ENCODE measurements at regions not wholly inside any gene's neighbourhood (a gene's known extent, or its start where the extent isn't known, plus 50 kb on each side); places are given as distances from the start of the nearest gene placed in this dataset.
A peak's percentile ranks its signal among the peaks of the same experiment; 100 is the strongest.

- no TSS peak for BruUV-seq (replicated peaks)
- no peak for TF ChIP-seq CTCF (IDR thresholded peaks at IDR 0.05; ENCODE audit: insufficient read depth in 1 of 2, low read depth in 1 of 2, low read length in 1 of 2, severe bottlenecking in 1 of 2, unreplicated experiment in 1 of 2)
- ChIA-PET CTCF (no interaction called here), POLR2A (no interaction called here)
- H3K27me3 ChIP-seq (replicated peaks; ENCODE audit: control insufficient read depth, insufficient read depth, low read length): no peaks in the 10 kb centered on the region
- peaks cover 6% of the 10 kb centered on the region for H3K36me3 Mint-ChIP-seq (ENCODE audit: insufficient read depth, unreplicated experiment)
- no peaks in the 10 kb centered on the region for H3K27me3 Mint-ChIP-seq (ENCODE audit: insufficient read depth, unreplicated experiment)
- no peaks in the 10 kb centered on the region for H3K36me3 ChIP-seq (ENCODE audit: control insufficient read depth, insufficient read depth, low read length)
- no peaks in the 10 kb centered on the region for H3K4me1 Mint-ChIP-seq (ENCODE audit: low read depth, unreplicated experiment)
- no peak overlapping the region for H3K4me3 ChIP-seq (ENCODE audit: low read depth, low read length)
- DNase-seq: peak in 1 of 2 experiments; percentile 21
- H3K4me3 Mint-ChIP-seq (ENCODE audit: unreplicated experiment): no peak overlapping the region
- no peak overlapping the region for H3K27ac Mint-ChIP-seq (ENCODE audit: unreplicated experiment)
- peaks cover 8% of the 10 kb centered on the region for H3K9me3 Mint-ChIP-seq (ENCODE audit: unreplicated experiment)
- intact Hi-C loops (cut with micrococcal nuclease; ENCODE audit: unreplicated experiment): no loop called here
- H3K9me3 ChIP-seq: no peaks in the 10 kb centered on the region
- no peaks in the 10 kb centered on the region for H3K4me1 ChIP-seq
These were observed 74.3 kb upstream of the SHH start for GRCh38 chr7:155886391-155887173.

GRCh38 chr7:155885167-155886155 is 73.2 kb upstream of the SHH start:
- ChIA-PET CTCF (interaction anchor here (0.6 to 0.7 kb wide), 2 partner anchors 98 to 1422 kb away, joined by 3 to 7 read pairs; no protein-coding TSS in a partner anchor), POLR2A (no interaction called here)
- no peak overlapping the region for H3K4me3 ChIP-seq (ENCODE audit: low read depth, low read length)
- H3K4me1 ChIP-seq: no peaks in the 10 kb centered on the region
- H3K27me3 ChIP-seq (replicated peaks; ENCODE audit: control insufficient read depth, insufficient read depth, low read length): no peaks in the 10 kb centered on the region
- Mint-ChIP-seq H3K27ac (ENCODE audit: unreplicated experiment) (no peak overlapping the region), H3K27me3 (ENCODE audit: insufficient read depth, unreplicated experiment) (no peaks in the 10 kb centered on the region), H3K4me1 (ENCODE audit: low read depth, unreplicated experiment) (no peaks in the 10 kb centered on the region), H3K36me3 (ENCODE audit: insufficient read depth, unreplicated experiment) (no peaks in the 10 kb centered on the region), H3K4me3 (ENCODE audit: unreplicated experiment) (no peak overlapping the region), H3K9me3 (ENCODE audit: unreplicated experiment) (no peaks in the 10 kb centered on the region)
- intact Hi-C loops (cut with micrococcal nuclease; ENCODE audit: unreplicated experiment): no loop called here
- TF ChIP-seq CTCF (IDR thresholded peaks at IDR 0.05; ENCODE audit: insufficient read depth in 1 of 2, low read depth in 1 of 2, low read length in 1 of 2, severe bottlenecking in 1 of 2, unreplicated experiment in 1 of 2): no peak
- H3K36me3 ChIP-seq (ENCODE audit: control insufficient read depth, insufficient read depth, low read length): no peaks in the 10 kb centered on the region
- DNase-seq: peak in 1 of 2 experiments; percentile 27
- no peaks in the 10 kb centered on the region for H3K9me3 ChIP-seq
- BruUV-seq (replicated peaks): no TSS peak
